ENCODE measurements at regions not wholly inside any gene's neighbourhood (a gene's known extent, or its start where the extent isn't known, plus 50 kb on each side); places are given as distances from the start of the nearest gene placed in this dataset.

DNA sequence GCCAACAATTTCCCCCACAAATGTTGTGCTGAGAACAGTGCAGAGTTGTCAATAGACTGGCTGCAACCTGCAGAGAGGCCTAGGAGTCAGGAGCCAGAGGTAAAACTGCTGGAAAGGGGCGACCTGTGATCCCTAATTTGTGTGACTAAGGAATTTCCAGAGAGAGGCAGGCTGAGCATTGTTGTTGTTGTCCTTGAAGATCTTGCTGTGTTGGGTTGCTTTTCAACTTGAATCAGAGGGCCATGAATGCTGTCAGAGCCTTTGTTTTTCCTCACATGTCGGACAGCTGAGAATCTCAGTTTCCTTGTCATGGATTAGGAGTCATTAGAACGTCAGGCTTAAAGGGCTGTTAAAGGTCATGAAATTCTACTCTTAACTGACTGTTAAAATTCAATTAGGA, 134.6 kb upstream of the ASTN2 start (continued):
- TF ChIP-seq SAP30 (IDR thresholded peaks at IDR 0.05; ENCODE audit: insufficient read depth, insufficient replicate concordance, low read length) (no peak), SP1 (IDR thresholded peaks at IDR 0.05; ENCODE audit: low read depth, low read length) (peak; percentile 50; the same call in 1 of the 2 replicates), JUND (IDR thresholded peaks at IDR 0.05; ENCODE audit: low read length) (no peak), CREB1 (IDR thresholded peaks at IDR 0.05) (peak; percentile 47; the same call in 1 of the 2 replicates), EGR1 (IDR thresholded peaks at IDR 0.05; ENCODE audit: borderline replicate concordance, low read depth, low read length) (no peak), BACH1 (IDR thresholded peaks at IDR 0.05; ENCODE audit: low read length) (peak; percentile 27; the same call in 1 of the 2 replicates), RNF2 (IDR thresholded peaks at IDR 0.05; ENCODE audit: borderline replicate concordance, low read depth, low read length, missing control alignments, poor library complexity, severe bottlenecking) (no peak), EZH2 (IDR thresholded peaks at IDR 0.05; ENCODE audit: low read depth, low read length, severe bottlenecking) (no peak), KDM5A (IDR thresholded peaks at IDR 0.05; ENCODE audit: low read length) (no peak), JUN (IDR thresholded peaks at IDR 0.05; ENCODE audit: low read depth, low read length) (no peak), SIRT6 (IDR thresholded peaks at IDR 0.05; ENCODE audit: low read length) (no peak), CBX5 (IDR thresholded peaks at IDR 0.05; ENCODE audit: low read depth, low read length) (no peak)
- TF ChIP-seq, protein P1, sequence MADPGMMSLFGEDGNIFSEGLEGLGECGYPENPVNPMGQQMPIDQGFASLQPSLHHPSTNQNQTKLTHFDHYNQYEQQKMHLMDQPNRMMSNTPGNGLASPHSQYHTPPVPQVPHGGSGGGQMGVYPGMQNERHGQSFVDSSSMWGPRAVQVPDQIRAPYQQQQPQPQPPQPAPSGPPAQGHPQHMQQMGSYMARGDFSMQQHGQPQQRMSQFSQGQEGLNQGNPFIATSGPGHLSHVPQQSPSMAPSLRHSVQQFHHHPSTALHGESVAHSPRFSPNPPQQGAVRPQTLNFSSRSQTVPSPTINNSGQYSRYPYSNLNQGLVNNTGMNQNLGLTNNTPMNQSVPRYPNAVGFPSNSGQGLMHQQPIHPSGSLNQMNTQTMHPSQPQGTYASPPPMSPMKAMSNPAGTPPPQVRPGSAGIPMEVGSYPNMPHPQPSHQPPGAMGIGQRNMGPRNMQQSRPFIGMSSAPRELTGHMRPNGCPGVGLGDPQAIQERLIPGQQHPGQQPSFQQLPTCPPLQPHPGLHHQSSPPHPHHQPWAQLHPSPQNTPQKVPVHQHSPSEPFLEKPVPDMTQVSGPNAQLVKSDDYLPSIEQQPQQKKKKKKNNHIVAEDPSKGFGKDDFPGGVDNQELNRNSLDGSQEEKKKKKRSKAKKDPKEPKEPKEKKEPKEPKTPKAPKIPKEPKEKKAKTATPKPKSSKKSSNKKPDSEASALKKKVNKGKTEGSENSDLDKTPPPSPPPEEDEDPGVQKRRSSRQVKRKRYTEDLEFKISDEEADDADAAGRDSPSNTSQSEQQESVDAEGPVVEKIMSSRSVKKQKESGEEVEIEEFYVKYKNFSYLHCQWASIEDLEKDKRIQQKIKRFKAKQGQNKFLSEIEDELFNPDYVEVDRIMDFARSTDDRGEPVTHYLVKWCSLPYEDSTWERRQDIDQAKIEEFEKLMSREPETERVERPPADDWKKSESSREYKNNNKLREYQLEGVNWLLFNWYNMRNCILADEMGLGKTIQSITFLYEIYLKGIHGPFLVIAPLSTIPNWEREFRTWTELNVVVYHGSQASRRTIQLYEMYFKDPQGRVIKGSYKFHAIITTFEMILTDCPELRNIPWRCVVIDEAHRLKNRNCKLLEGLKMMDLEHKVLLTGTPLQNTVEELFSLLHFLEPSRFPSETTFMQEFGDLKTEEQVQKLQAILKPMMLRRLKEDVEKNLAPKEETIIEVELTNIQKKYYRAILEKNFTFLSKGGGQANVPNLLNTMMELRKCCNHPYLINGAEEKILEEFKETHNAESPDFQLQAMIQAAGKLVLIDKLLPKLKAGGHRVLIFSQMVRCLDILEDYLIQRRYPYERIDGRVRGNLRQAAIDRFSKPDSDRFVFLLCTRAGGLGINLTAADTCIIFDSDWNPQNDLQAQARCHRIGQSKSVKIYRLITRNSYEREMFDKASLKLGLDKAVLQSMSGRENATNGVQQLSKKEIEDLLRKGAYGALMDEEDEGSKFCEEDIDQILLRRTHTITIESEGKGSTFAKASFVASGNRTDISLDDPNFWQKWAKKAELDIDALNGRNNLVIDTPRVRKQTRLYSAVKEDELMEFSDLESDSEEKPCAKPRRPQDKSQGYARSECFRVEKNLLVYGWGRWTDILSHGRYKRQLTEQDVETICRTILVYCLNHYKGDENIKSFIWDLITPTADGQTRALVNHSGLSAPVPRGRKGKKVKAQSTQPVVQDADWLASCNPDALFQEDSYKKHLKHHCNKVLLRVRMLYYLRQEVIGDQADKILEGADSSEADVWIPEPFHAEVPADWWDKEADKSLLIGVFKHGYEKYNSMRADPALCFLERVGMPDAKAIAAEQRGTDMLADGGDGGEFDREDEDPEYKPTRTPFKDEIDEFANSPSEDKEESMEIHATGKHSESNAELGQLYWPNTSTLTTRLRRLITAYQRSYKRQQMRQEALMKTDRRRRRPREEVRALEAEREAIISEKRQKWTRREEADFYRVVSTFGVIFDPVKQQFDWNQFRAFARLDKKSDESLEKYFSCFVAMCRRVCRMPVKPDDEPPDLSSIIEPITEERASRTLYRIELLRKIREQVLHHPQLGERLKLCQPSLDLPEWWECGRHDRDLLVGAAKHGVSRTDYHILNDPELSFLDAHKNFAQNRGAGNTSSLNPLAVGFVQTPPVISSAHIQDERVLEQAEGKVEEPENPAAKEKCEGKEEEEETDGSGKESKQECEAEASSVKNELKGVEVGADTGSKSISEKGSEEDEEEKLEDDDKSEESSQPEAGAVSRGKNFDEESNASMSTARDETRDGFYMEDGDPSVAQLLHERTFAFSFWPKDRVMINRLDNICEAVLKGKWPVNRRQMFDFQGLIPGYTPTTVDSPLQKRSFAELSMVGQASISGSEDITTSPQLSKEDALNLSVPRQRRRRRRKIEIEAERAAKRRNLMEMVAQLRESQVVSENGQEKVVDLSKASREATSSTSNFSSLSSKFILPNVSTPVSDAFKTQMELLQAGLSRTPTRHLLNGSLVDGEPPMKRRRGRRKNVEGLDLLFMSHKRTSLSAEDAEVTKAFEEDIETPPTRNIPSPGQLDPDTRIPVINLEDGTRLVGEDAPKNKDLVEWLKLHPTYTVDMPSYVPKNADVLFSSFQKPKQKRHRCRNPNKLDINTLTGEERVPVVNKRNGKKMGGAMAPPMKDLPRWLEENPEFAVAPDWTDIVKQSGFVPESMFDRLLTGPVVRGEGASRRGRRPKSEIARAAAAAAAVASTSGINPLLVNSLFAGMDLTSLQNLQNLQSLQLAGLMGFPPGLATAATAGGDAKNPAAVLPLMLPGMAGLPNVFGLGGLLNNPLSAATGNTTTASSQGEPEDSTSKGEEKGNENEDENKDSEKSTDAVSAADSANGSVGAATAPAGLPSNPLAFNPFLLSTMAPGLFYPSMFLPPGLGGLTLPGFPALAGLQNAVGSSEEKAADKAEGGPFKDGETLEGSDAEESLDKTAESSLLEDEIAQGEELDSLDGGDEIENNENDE (IDR thresholded peaks at IDR 0.05; ENCODE audit: insufficient replicate concordance, low read length): peak; percentile 35
